Karpas-422 (cell line): ENCODE measurements at regions not wholly inside any gene's neighbourhood (a gene's known extent, or its start where the extent isn't known, plus 50 kb on each side); places are given as distances from the start of the nearest gene placed in this dataset.

Source experiments
- DNase-seq: peaks from one replicate; pipeline ENCODE4 v3.0.0-alpha.2; 2015
- H2AFZ ChIP-seq: fragments of 200-600 bp; sonication (generic); 2 replicates; pipeline ENCODE4 v1.6.1; 2014; ENCODE audit warnings: antibody characterized with exemption, low read length, mixed read lengths
- H3K27ac ChIP-seq: fragments of 200-600 bp; sonication (generic); 2 replicates; pipeline ENCODE4 v1.5.1; 2014; ENCODE audit warnings: mild to moderate bottlenecking, low read length, moderate library complexity
- H3K27me3 ChIP-seq: fragments of 200-600 bp; sonication (generic); 2 replicates; pipeline ENCODE4 v1.6.1; 2014; ENCODE audit warnings: low read length, mixed read lengths
- H3K36me3 ChIP-seq: fragments of 200-600 bp; sonication (generic); 2 replicates; pipeline ENCODE4 v1.6.1; 2014; ENCODE audit warnings: low read length, mixed read lengths; ENCODE audit not compliant: insufficient read depth
- H3K4me1 ChIP-seq: fragments of 200-600 bp; sonication (generic); 2 replicates; pipeline ENCODE4 v1.6.1; 2014; ENCODE audit warnings: mild to moderate bottlenecking, low read length, mixed read lengths
- H3K4me2 ChIP-seq: fragments of 200-600 bp; sonication (generic); 2 replicates; pipeline ENCODE4 v1.6.1; 2014; ENCODE audit warnings: low read length, low read depth, mild to moderate bottlenecking; ENCODE audit not compliant: poor library complexity, severe bottlenecking
- H3K4me3 ChIP-seq: fragments of 200-600 bp; sonication (generic); 2 replicates; pipeline ENCODE4 v1.5.1; 2014; ENCODE audit warnings: mild to moderate bottlenecking, antibody characterized with exemption, low read length, mixed read lengths
- H3K79me2 ChIP-seq: fragments of 200-600 bp; sonication (generic); 2 replicates; pipeline ENCODE4 v1.6.1; 2014; ENCODE audit warnings: mild to moderate bottlenecking, low read length, mixed read lengths
- H3K9ac ChIP-seq: fragments of 200-600 bp; sonication (generic); 2 replicates; pipeline ENCODE4 v1.6.0; 2014; ENCODE audit warnings: low read length
- H3K9me2 ChIP-seq: fragments of 200-600 bp; sonication (generic), shearing (Covaris generic); replicated peaks from 2 replicates; pipeline ENCODE4 v1.6.0; 2014; ENCODE audit warnings: mild to moderate bottlenecking, low read length, moderate library complexity; ENCODE audit not compliant: insufficient read depth
- H3K9me3 ChIP-seq: fragments of 300-700, 200-600 bp; sonication (generic); 2 replicates; pipeline ENCODE4 v1.6.1; 2014; ENCODE audit warnings: low read length, mixed read lengths
- H4K20me1 ChIP-seq: fragments of 200-600 bp; sonication (generic); 2 replicates; pipeline ENCODE4 v1.6.1; 2014; ENCODE audit warnings: mild to moderate bottlenecking, antibody characterized with exemption, low read length, low read depth; ENCODE audit not compliant: insufficient read depth

GRCh38 chr2:144583381-144583729 is 63.4 kb upstream of the ZEB2 start:
- no peak for DNase-seq
- Histone ChIP-seq H3K4me2 (no peak overlapping the region), H3K79me2 (no peaks in the 10 kb centered on the region), H3K4me3 (no peak overlapping the region), H3K9ac (no peak overlapping the region), H3K27ac (no peak overlapping the region), H3K9me2 (peaks cover 4% of the 10 kb centered on the region; the same call in 1 of the 2 replicates), H4K20me1 (no peaks in the 10 kb centered on the region), H3K4me1 (peaks cover 27% of the 10 kb centered on the region), H2AFZ (no peak overlapping the region), H3K36me3 (no peaks in the 10 kb centered on the region), H3K27me3 (no peaks in the 10 kb centered on the region), H3K9me3 (no peaks in the 10 kb centered on the region)

- Histone ChIP-seq H4K20me1 (no peaks in the 10 kb centered on the region), H3K9me2 (peaks cover 4% of the 10 kb centered on the region; the same call in 1 of the 2 replicates), H2AFZ (no peak overlapping the region), H3K36me3 (no peaks in the 10 kb centered on the region), H3K4me2 (no peak overlapping the region), H3K27me3 (no peaks in the 10 kb centered on the region), H3K9me3 (no peaks in the 10 kb centered on the region), H3K9ac (no peak overlapping the region), H3K4me1 (peaks cover 27% of the 10 kb centered on the region), H3K79me2 (no peaks in the 10 kb centered on the region), H3K4me3 (no peak overlapping the region), H3K27ac (no peak overlapping the region)
- DNase-seq = no peak
Measured at GRCh38 chr2:144582651-144583380, 62.9 kb upstream of the ZEB2 start.

GRCh38 chr2:144580521-144581161 is 60.7 kb upstream of the ZEB2 start:
- peaks cover 19% of the 10 kb centered on the region for H3K4me1 ChIP-seq
- no peaks in the 10 kb centered on the region for H3K27me3 ChIP-seq
- DNase-seq = no peak
- peaks cover 4% of the 10 kb centered on the region; the same call in 1 of the 2 replicates for H3K9me2 ChIP-seq
- H4K20me1 ChIP-seq = no peaks in the 10 kb centered on the region
- H3K36me3 ChIP-seq = no peaks in the 10 kb centered on the region
- no peaks in the 10 kb centered on the region for H3K9me3 ChIP-seq
- H3K4me2 ChIP-seq = peak overlapping the region; percentile 41
- H3K9ac ChIP-seq = no peak overlapping the region
- H2AFZ ChIP-seq = no peak overlapping the region
- H3K4me3 ChIP-seq = no peak overlapping the region
- no peak overlapping the region for H3K27ac ChIP-seq
- H3K79me2 ChIP-seq = no peaks in the 10 kb centered on the region

- DNase-seq = no peak
- peaks cover 4% of the 10 kb centered on the region; the same call in 1 of the 2 replicates for H3K9me2 ChIP-seq
- H4K20me1 ChIP-seq = no peaks in the 10 kb centered on the region
- no peak overlapping the region for H3K9ac ChIP-seq
- H3K79me2 ChIP-seq = no peaks in the 10 kb centered on the region
- no peak overlapping the region for H3K4me3 ChIP-seq
- no peak overlapping the region for H3K27ac ChIP-seq
- peaks cover 19% of the 10 kb centered on the region for H3K4me1 ChIP-seq
- no peaks in the 10 kb centered on the region for H3K36me3 ChIP-seq
- H2AFZ ChIP-seq = no peak overlapping the region
- no peaks in the 10 kb centered on the region for H3K27me3 ChIP-seq
- H3K4me2 ChIP-seq = no peak overlapping the region
- no peaks in the 10 kb centered on the region for H3K9me3 ChIP-seq
Measured at GRCh38 chr2:144579556-144579955, 59.6 kb upstream of the ZEB2 start.

GRCh38 chr2:144578099-144578498 is 58.2 kb upstream of the ZEB2 start:
- Histone ChIP-seq H3K9ac (no peak overlapping the region), H3K79me2 (no peaks in the 10 kb centered on the region), H3K4me3 (no peak overlapping the region), H3K36me3 (no peaks in the 10 kb centered on the region), H3K4me2 (no peak overlapping the region), H3K9me2 (peaks cover 4% of the 10 kb centered on the region; the same call in 1 of the 2 replicates), H4K20me1 (no peaks in the 10 kb centered on the region), H3K27me3 (no peaks in the 10 kb centered on the region), H3K27ac (no peak overlapping the region), H3K4me1 (peaks cover 19% of the 10 kb centered on the region), H3K9me3 (no peaks in the 10 kb centered on the region), H2AFZ (no peak overlapping the region)
- DNase-seq = no peak

- no peak for DNase-seq
- Histone ChIP-seq H4K20me1 (no peaks in the 10 kb centered on the region), H3K9me2 (no peaks in the 10 kb centered on the region), H3K9ac (no peak overlapping the region), H3K9me3 (no peaks in the 10 kb centered on the region), H3K4me1 (no peaks in the 10 kb centered on the region), H2AFZ (no peak overlapping the region), H3K27me3 (no peaks in the 10 kb centered on the region), H3K27ac (no peak overlapping the region), H3K79me2 (no peaks in the 10 kb centered on the region), H3K4me3 (no peak overlapping the region), H3K4me2 (no peak overlapping the region), H3K36me3 (no peaks in the 10 kb centered on the region)
Measured at GRCh38 chr2:144572977-144573376, 53.1 kb upstream of the ZEB2 start.

GRCh38 chr2:144571770-144572169 is 51.9 kb upstream of the ZEB2 start:
- Histone ChIP-seq H3K27me3 (no peaks in the 10 kb centered on the region), H4K20me1 (no peaks in the 10 kb centered on the region), H3K4me3 (no peak overlapping the region), H2AFZ (no peak overlapping the region), H3K79me2 (no peaks in the 10 kb centered on the region), H3K4me1 (no peaks in the 10 kb centered on the region), H3K9me2 (no peaks in the 10 kb centered on the region), H3K27ac (no peak overlapping the region), H3K36me3 (no peaks in the 10 kb centered on the region), H3K4me2 (no peak overlapping the region), H3K9me3 (no peaks in the 10 kb centered on the region), H3K9ac (no peak overlapping the region)
- no peak for DNase-seq

- Histone ChIP-seq H3K9me2 (no peaks in the 10 kb centered on the region), H3K27ac (no peak overlapping the region), H3K79me2 (no peaks in the 10 kb centered on the region), H3K4me1 (no peaks in the 10 kb centered on the region), H2AFZ (no peak overlapping the region), H3K9ac (no peak overlapping the region), H3K4me2 (no peak overlapping the region), H3K9me3 (no peaks in the 10 kb centered on the region), H3K36me3 (no peaks in the 10 kb centered on the region), H3K27me3 (no peaks in the 10 kb centered on the region), H3K4me3 (no peak overlapping the region), H4K20me1 (no peaks in the 10 kb centered on the region)
- DNase-seq = no peak
Measured at GRCh38 chr2:144570566-144570965, 50.6 kb upstream of the ZEB2 start.
